ENCODE measurements at regions not wholly inside any gene's neighbourhood (a gene's known extent, or its start where the extent isn't known, plus 50 kb on each side); places are given as distances from the start of the nearest gene placed in this dataset.

DNA sequence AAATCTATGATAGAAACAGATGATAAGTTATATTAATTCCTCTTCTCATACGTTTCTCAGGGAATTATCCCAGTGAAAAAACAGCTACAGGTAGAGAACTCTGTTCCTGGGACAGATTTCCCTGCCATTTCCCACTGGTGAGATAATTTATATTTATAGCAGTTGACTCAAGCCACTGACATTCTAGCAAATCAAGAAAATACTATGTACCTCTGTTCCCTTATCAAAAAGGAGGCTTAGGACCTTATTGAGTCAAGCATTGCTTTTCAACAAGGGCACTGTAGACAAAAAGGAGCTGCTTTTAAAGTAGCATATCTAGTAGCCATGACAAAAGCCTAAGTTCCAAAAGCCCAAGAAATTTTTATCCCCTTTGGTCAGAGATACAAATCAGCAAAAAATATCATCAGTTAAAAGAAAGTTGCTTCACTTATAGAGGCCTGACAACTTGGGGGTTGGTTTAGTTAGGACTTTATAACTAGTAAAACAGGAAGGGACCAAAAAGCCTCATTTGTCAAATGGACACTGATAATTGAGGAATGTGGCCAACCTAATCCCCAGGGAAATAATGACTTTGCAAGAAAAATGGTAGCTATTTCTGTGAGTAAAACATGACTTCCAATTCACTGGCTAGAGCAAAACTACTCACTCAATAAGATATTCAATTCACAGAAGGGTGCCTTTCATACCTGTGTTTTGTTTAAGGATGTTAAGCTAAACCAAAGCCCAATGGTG lies 652.5 kb downstream of the SLITRK1 start:
- no peaks in the 10 kb centered on the region for H3K9me3 ChIP-seq (ENCODE audit: control insufficient read depth, low read depth, low read length)
- no peak overlapping the region for H3K27ac ChIP-seq (ENCODE audit: low read length)
- WGBS (ENCODE audit: insufficient coverage, low lambda C conversion rate): 20% methylated on average over 1 of the region's 1 CpG

DNA sequence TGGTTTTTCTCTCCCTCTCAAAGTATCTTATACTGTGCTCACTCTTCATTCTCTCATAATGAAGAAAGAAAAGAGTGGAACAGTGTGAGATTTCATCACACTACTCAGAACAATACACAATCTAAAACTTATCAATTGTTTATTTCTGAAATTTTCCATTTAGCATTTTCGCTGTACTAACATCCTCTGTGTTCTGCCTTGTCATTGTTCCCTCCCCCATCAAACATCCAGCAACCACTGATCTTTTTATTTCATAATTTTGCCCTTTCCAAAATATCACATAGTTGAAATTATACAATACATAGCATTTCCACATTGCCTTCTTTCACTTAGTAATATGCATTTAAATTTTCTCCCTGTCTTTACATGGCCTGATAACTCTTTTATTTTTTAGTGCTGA lies 658.7 kb downstream of the SLITRK1 start:
- Histone ChIP-seq H3K36me3 (ENCODE audit: control insufficient read depth, insufficient read depth, low read length) (no peaks in the 10 kb centered on the region), H3K9me3 (ENCODE audit: control insufficient read depth, low read depth, low read length) (no peaks in the 10 kb centered on the region), H3K27me3 (ENCODE audit: control insufficient read depth, insufficient read depth, low read length) (no peaks in the 10 kb centered on the region), H3K4me1 (ENCODE audit: control insufficient read depth, insufficient read depth, low read length) (no peaks in the 10 kb centered on the region), H3K27ac (ENCODE audit: low read length) (no peak overlapping the region), H3K4me3 (ENCODE audit: low read length) (no peak overlapping the region)
- DNase-seq: no peak
- no CpG with 5 or more reads among the region's 1 CpG for WGBS (ENCODE audit: insufficient coverage, low lambda C conversion rate)

More for the DNA sequence above, 652.5 kb downstream of the SLITRK1 start:
- DNase-seq: no peak
- Histone ChIP-seq H3K4me1 (ENCODE audit: control insufficient read depth, insufficient read depth, low read length) (no peaks in the 10 kb centered on the region), H3K27me3 (ENCODE audit: control insufficient read depth, insufficient read depth, low read length) (no peaks in the 10 kb centered on the region), H3K4me3 (ENCODE audit: low read length) (no peak overlapping the region), H3K36me3 (ENCODE audit: control insufficient read depth, insufficient read depth, low read length) (no peaks in the 10 kb centered on the region)

DNA sequence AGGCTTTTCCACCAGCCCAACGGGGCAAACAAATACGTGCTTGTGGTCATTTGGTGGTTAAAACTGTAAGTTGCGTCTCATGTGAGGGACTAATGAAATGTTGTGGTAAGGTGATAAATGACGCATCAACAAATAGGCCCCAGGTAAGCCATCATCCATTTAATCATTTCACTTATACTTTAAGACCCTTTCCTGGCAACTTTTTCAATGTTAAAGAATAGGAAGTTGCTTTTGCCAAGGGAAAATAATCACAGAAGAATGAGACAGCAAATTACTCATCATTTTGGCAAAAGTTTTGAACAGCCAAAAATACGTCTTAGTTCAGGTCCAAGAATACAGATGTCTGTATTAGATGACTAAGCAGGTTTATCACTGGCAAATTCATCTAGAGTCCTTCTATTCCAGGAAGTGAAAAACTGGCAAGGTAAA lies 660.4 kb downstream of the SLITRK1 start:
- no peaks in the 10 kb centered on the region for H3K27me3 ChIP-seq (ENCODE audit: control insufficient read depth, insufficient read depth, low read length)
- no peaks in the 10 kb centered on the region for H3K36me3 ChIP-seq (ENCODE audit: control insufficient read depth, insufficient read depth, low read length)
- 83% methylated on average over 1 of the region's 5 CpGs for WGBS (ENCODE audit: insufficient coverage, low lambda C conversion rate)
- no peaks in the 10 kb centered on the region for H3K9me3 ChIP-seq (ENCODE audit: control insufficient read depth, low read depth, low read length)
- DNase-seq: no peak
- H3K27ac ChIP-seq (ENCODE audit: low read length): no peak overlapping the region
- no peak overlapping the region for H3K4me3 ChIP-seq (ENCODE audit: low read length)
- no peaks in the 10 kb centered on the region for H3K4me1 ChIP-seq (ENCODE audit: control insufficient read depth, insufficient read depth, low read length)

GRCh38 chr13:83221256-83221655 lies 661.0 kb downstream of the SLITRK1 start:
- no CpG with 5 or more reads among the region's 1 CpG for WGBS (ENCODE audit: insufficient coverage, low lambda C conversion rate)
- Histone ChIP-seq H3K27ac (ENCODE audit: low read length) (no peak overlapping the region), H3K4me3 (ENCODE audit: low read length) (no peak overlapping the region), H3K9me3 (ENCODE audit: control insufficient read depth, low read depth, low read length) (no peaks in the 10 kb centered on the region), H3K4me1 (ENCODE audit: control insufficient read depth, insufficient read depth, low read length) (no peaks in the 10 kb centered on the region), H3K27me3 (ENCODE audit: control insufficient read depth, insufficient read depth, low read length) (no peaks in the 10 kb centered on the region), H3K36me3 (ENCODE audit: control insufficient read depth, insufficient read depth, low read length) (no peaks in the 10 kb centered on the region)
- DNase-seq: no peak

GRCh38 chr13:83220241-83220640 lies 662.0 kb downstream of the SLITRK1 start:
- no peak for DNase-seq
- H3K4me1 ChIP-seq (ENCODE audit: control insufficient read depth, insufficient read depth, low read length): no peaks in the 10 kb centered on the region
- H3K9me3 ChIP-seq (ENCODE audit: control insufficient read depth, low read depth, low read length): no peaks in the 10 kb centered on the region
- 100% methylated on average over 1 of the region's 2 CpGs for WGBS (ENCODE audit: insufficient coverage, low lambda C conversion rate)
- H3K27me3 ChIP-seq (ENCODE audit: control insufficient read depth, insufficient read depth, low read length): no peaks in the 10 kb centered on the region
- no peaks in the 10 kb centered on the region for H3K36me3 ChIP-seq (ENCODE audit: control insufficient read depth, insufficient read depth, low read length)
- H3K27ac ChIP-seq (ENCODE audit: low read length): no peak overlapping the region
- no peak overlapping the region for H3K4me3 ChIP-seq (ENCODE audit: low read length)

- H3K9me3 ChIP-seq (ENCODE audit: control insufficient read depth, low read depth, low read length): no peaks in the 10 kb centered on the region
- H3K27ac ChIP-seq (ENCODE audit: low read length): no peak overlapping the region
- no peaks in the 10 kb centered on the region for H3K4me1 ChIP-seq (ENCODE audit: control insufficient read depth, insufficient read depth, low read length)
- no peak for DNase-seq
- no peaks in the 10 kb centered on the region for H3K36me3 ChIP-seq (ENCODE audit: control insufficient read depth, insufficient read depth, low read length)
- H3K4me3 ChIP-seq (ENCODE audit: low read length): no peak overlapping the region
- H3K27me3 ChIP-seq (ENCODE audit: control insufficient read depth, insufficient read depth, low read length): no peaks in the 10 kb centered on the region
- WGBS (ENCODE audit: insufficient coverage, low lambda C conversion rate): 100% methylated on average over 1 of the region's 3 CpGs
Observed at GRCh38 chr13:83219832-83220231, 662.4 kb downstream of the SLITRK1 start.

GRCh38 chr13:83216479-83217245 lies 665.6 kb downstream of the SLITRK1 start:
- no peak for DNase-seq
- Histone ChIP-seq H3K27me3 (ENCODE audit: control insufficient read depth, insufficient read depth, low read length) (no peaks in the 10 kb centered on the region), H3K4me3 (ENCODE audit: low read length) (no peak overlapping the region), H3K9me3 (ENCODE audit: control insufficient read depth, low read depth, low read length) (no peaks in the 10 kb centered on the region), H3K4me1 (ENCODE audit: control insufficient read depth, insufficient read depth, low read length) (no peaks in the 10 kb centered on the region), H3K27ac (ENCODE audit: low read length) (no peak overlapping the region), H3K36me3 (ENCODE audit: control insufficient read depth, insufficient read depth, low read length) (no peaks in the 10 kb centered on the region)
- WGBS (ENCODE audit: insufficient coverage, low lambda C conversion rate): no CpG with 5 or more reads among the region's 1 CpG

DNA sequence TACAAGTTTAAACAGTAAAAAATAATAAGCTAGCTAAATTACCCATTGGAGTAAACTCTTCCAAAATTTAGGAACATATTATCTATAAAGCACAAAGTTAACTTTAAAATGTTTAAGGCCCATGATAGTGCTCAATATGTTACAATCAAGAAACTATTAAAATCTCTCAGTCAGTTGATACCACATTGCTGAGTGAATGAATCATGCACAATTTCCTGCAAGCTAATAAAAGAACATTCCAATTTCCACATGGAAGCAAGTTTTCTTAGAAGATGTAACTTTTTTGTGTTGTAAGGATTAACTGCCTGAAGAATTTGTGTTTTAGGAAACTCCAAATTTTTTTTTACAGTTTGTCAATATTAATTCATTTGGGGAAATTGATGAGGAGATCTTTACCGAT lies 666.6 kb downstream of the SLITRK1 start:
- no peak for DNase-seq
- no peaks in the 10 kb centered on the region for H3K9me3 ChIP-seq (ENCODE audit: control insufficient read depth, low read depth, low read length)
- no peaks in the 10 kb centered on the region for H3K27me3 ChIP-seq (ENCODE audit: control insufficient read depth, insufficient read depth, low read length)
- WGBS (ENCODE audit: insufficient coverage, low lambda C conversion rate): 83% methylated on average over 1 of the region's 1 CpG
- H3K36me3 ChIP-seq (ENCODE audit: control insufficient read depth, insufficient read depth, low read length): no peaks in the 10 kb centered on the region
- no peaks in the 10 kb centered on the region for H3K4me1 ChIP-seq (ENCODE audit: control insufficient read depth, insufficient read depth, low read length)
- no peak overlapping the region for H3K4me3 ChIP-seq (ENCODE audit: low read length)
- H3K27ac ChIP-seq (ENCODE audit: low read length): no peak overlapping the region

DNA sequence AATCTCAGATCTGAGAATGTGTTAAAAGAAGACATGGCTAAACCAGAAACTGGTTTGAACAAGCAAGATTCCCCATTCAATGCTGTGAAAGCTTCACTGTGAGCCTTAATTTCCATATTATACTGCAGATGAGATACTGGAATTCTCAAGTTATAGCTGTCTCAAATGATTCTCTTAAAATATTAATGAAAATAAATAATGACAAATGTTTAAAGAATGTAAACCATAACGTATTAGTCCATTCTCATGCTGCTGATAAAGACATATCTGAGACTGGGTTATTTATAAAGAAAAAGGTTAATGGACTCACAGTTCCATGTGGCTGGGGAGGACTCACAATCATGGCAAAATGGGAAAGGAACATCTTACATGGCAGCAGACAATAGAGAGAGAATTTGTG lies 667.8 kb downstream of the SLITRK1 start:
- Histone ChIP-seq H3K36me3 (ENCODE audit: control insufficient read depth, insufficient read depth, low read length) (no peaks in the 10 kb centered on the region), H3K27ac (ENCODE audit: low read length) (no peak overlapping the region), H3K27me3 (ENCODE audit: control insufficient read depth, insufficient read depth, low read length) (no peaks in the 10 kb centered on the region), H3K9me3 (ENCODE audit: control insufficient read depth, low read depth, low read length) (no peaks in the 10 kb centered on the region), H3K4me3 (ENCODE audit: low read length) (no peak overlapping the region), H3K4me1 (ENCODE audit: control insufficient read depth, insufficient read depth, low read length) (no peaks in the 10 kb centered on the region)
- no peak for DNase-seq
- 80% methylated on average over 1 of the region's 1 CpG for WGBS (ENCODE audit: insufficient coverage, low lambda C conversion rate)

- H3K9me3 ChIP-seq (ENCODE audit: control insufficient read depth, low read depth, low read length): no peaks in the 10 kb centered on the region
- H3K27ac ChIP-seq (ENCODE audit: low read length): no peak overlapping the region
- no peak overlapping the region for H3K4me3 ChIP-seq (ENCODE audit: low read length)
- H3K4me1 ChIP-seq (ENCODE audit: control insufficient read depth, insufficient read depth, low read length): no peaks in the 10 kb centered on the region
- DNase-seq: no peak
- WGBS (ENCODE audit: insufficient coverage, low lambda C conversion rate): no CpG with 5 or more reads among the region's 1 CpG
- H3K27me3 ChIP-seq (ENCODE audit: control insufficient read depth, insufficient read depth, low read length): no peaks in the 10 kb centered on the region
- H3K36me3 ChIP-seq (ENCODE audit: control insufficient read depth, insufficient read depth, low read length): no peaks in the 10 kb centered on the region
Observed at GRCh38 chr13:83211301-83211700, 671.0 kb downstream of the SLITRK1 start.
